Upper lobe of left lung (tissue), 4 donors: ENCODE measurements at regions not wholly inside any gene's neighbourhood (a gene's known extent, or its start where the extent isn't known, plus 50 kb on each side); places are given as distances from the start of the nearest gene placed in this dataset.

Experiments
- EP300 ChIP-seq, 4 donors: sonication (generic); formaldehyde crosslinking; IDR thresholded peaks; one replicate each; pipeline ENCODE4 v1.5.1; 2017; ENCODE audit warnings: antibody characterized with exemption in 4 of 4, control low read depth in 2 of 4
- POLR2A ChIP-seq, 4 donors: fragments of 450-650 bp; IDR thresholded peaks; one replicate each; pipeline ENCODE4 v1.5.1; 2016 to 2017; ENCODE audit warnings: antibody characterized with exemption in 4 of 4, mild to moderate bottlenecking in 2 of 4
- POLR2AphosphoS5 ChIP-seq, 2 donors: sonication (generic); formaldehyde crosslinking; IDR thresholded peaks; one replicate each; pipeline ENCODE4 v1.5.1; 2017; ENCODE audit warnings: antibody characterized with exemption in 2 of 2
- TF ChIP-seq, protein P1 (sequence below), 6 experiments: fragments of 450-650 bp in 4 of 6; fragments of 200-600 bp in 2 of 6; sonication (generic) in 2 of 6; IDR thresholded peaks; one replicate each; pipeline ENCODE4 v1.5.1; 2016 to 2019; ENCODE audit warnings: antibody characterized with exemption in 6 of 6

DNA sequence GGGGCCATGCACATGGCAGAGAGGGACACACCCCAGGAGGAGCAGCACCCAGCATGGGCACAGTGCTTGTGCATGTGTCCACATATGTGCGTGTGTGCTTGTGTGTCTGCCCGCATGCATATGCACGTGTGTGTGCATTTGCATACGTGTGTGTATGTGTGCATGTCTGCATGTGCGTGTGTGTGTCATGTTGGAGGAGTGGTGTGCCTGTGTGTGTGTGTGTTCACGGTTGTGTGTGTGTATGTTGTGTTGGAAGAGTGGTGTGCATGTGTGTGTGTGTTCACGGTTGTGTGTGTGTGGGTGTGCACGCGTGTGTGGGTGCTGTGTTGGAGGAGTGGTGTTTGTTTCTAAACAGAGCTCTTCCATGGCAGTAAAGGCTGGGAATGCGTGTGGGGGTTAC lies 50.7 kb upstream of the SLCO4A1 start:
- TF ChIP-seq, protein P1, sequence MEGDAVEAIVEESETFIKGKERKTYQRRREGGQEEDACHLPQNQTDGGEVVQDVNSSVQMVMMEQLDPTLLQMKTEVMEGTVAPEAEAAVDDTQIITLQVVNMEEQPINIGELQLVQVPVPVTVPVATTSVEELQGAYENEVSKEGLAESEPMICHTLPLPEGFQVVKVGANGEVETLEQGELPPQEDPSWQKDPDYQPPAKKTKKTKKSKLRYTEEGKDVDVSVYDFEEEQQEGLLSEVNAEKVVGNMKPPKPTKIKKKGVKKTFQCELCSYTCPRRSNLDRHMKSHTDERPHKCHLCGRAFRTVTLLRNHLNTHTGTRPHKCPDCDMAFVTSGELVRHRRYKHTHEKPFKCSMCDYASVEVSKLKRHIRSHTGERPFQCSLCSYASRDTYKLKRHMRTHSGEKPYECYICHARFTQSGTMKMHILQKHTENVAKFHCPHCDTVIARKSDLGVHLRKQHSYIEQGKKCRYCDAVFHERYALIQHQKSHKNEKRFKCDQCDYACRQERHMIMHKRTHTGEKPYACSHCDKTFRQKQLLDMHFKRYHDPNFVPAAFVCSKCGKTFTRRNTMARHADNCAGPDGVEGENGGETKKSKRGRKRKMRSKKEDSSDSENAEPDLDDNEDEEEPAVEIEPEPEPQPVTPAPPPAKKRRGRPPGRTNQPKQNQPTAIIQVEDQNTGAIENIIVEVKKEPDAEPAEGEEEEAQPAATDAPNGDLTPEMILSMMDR (IDR thresholded peaks at IDR 0.05): no peak
- TF ChIP-seq POLR2AphosphoS5 (IDR thresholded peaks at IDR 0.05) (no peak), POLR2A (IDR thresholded peaks at IDR 0.05) (no peak), EP300 (IDR thresholded peaks at IDR 0.05) (no peak)
